ENCODE measurements at regions not wholly inside any gene's neighbourhood (a gene's known extent, or its start where the extent isn't known, plus 50 kb on each side); places are given as distances from the start of the nearest gene placed in this dataset.
A peak's percentile ranks its signal among the peaks of the same experiment; 100 is the strongest.

GRCh38 chr14:81584495-81584894, 50.8 kb upstream of the SEL1L start:
- 91 to 94% methylated on average over 2 of the region's 2 CpGs for WGBS, 2 donors
- no peak for ATAC-seq (ENCODE audit: insufficient read depth, low FRiP score)
- DNase-seq = no peak
- Histone ChIP-seq H3K9ac (ENCODE audit: insufficient read depth in 1 of 2, low read length in 2 of 2) (no peak overlapping the region), H3K36me3 (ENCODE audit: control insufficient read depth in 4 of 4, insufficient read depth in 4 of 4, low read length in 4 of 4) (no peaks in the 10 kb centered on the region), H3K9me3 (ENCODE audit: control insufficient read depth in 4 of 4, insufficient read depth in 3 of 4, low read length in 3 of 4) (no peaks in the 10 kb centered on the region), H3K27me3 (ENCODE audit: control insufficient read depth in 3 of 3, insufficient read depth in 3 of 3, low read length in 2 of 3) (no peaks in the 10 kb centered on the region), H3K4me3 (no peak overlapping the region), H3K4me1 (ENCODE audit: control insufficient read depth in 5 of 5, insufficient read depth in 5 of 5, low read length in 5 of 5) (no peaks in the 10 kb centered on the region), H3K27ac (ENCODE audit: low read depth in 1 of 2, low read length in 1 of 2) (no peak overlapping the region)
- no peak for TF ChIP-seq CTCF (IDR thresholded peaks at IDR 0.05; ENCODE audit: control extremely low read depth, extremely low read depth)

- no peak overlapping the region for H3K9ac ChIP-seq (ENCODE audit: insufficient read depth in 1 of 2, low read length in 2 of 2)
- H3K4me3 ChIP-seq = no peak overlapping the region
- H3K9me3 ChIP-seq (ENCODE audit: control insufficient read depth in 4 of 4, insufficient read depth in 3 of 4, low read length in 3 of 4) = no peaks in the 10 kb centered on the region
- no peaks in the 10 kb centered on the region for H3K36me3 ChIP-seq (ENCODE audit: control insufficient read depth in 4 of 4, insufficient read depth in 4 of 4, low read length in 4 of 4)
- 87 to 89% methylated on average over 7 of the region's 7 CpGs for WGBS, 2 donors
- no peaks in the 10 kb centered on the region for H3K27me3 ChIP-seq (ENCODE audit: control insufficient read depth in 3 of 3, insufficient read depth in 3 of 3, low read length in 2 of 3)
- ATAC-seq (ENCODE audit: insufficient read depth, low FRiP score) = no peak
- no peak for TF ChIP-seq CTCF (IDR thresholded peaks at IDR 0.05; ENCODE audit: control extremely low read depth, extremely low read depth)
- no peak overlapping the region for H3K27ac ChIP-seq (ENCODE audit: low read depth in 1 of 2, low read length in 1 of 2)
- no peak for DNase-seq
- H3K4me1 ChIP-seq (ENCODE audit: control insufficient read depth in 5 of 5, insufficient read depth in 5 of 5, low read length in 5 of 5) = peaks cover 0 to 2% (median 0%) of the 10 kb centered on the region in 5 donors
Observed at GRCh38 chr14:81589381-81590065, 55.9 kb upstream of the SEL1L start.

- TF ChIP-seq CTCF (IDR thresholded peaks at IDR 0.05; ENCODE audit: control extremely low read depth, extremely low read depth) = no peak
- no peaks in the 10 kb centered on the region for H3K27me3 ChIP-seq (ENCODE audit: control insufficient read depth in 3 of 3, insufficient read depth in 3 of 3, low read length in 2 of 3)
Observed at GRCh38 chr14:81591266-81591665, 57.6 kb upstream of the SEL1L start.

GRCh38 chr14:81594012-81594411, 60.4 kb upstream of the SEL1L start:
- Histone ChIP-seq H3K36me3 (ENCODE audit: control insufficient read depth in 4 of 4, insufficient read depth in 4 of 4, low read length in 4 of 4) (no peaks in the 10 kb centered on the region), H3K9me3 (ENCODE audit: control insufficient read depth in 4 of 4, insufficient read depth in 3 of 4, low read length in 3 of 4) (no peaks in the 10 kb centered on the region), H3K9ac (ENCODE audit: insufficient read depth in 1 of 2, low read length in 2 of 2) (no peak overlapping the region), H3K4me1 (ENCODE audit: control insufficient read depth in 5 of 5, insufficient read depth in 5 of 5, low read length in 5 of 5) (peaks cover 0 to 2% (median 0%) of the 10 kb centered on the region in 5 donors), H3K4me3 (no peak overlapping the region), H3K27ac (ENCODE audit: low read depth in 1 of 2, low read length in 1 of 2) (no peak overlapping the region), H3K27me3 (ENCODE audit: control insufficient read depth in 3 of 3, insufficient read depth in 3 of 3, low read length in 2 of 3) (no peaks in the 10 kb centered on the region)
- TF ChIP-seq CTCF (IDR thresholded peaks at IDR 0.05; ENCODE audit: control extremely low read depth, extremely low read depth) = no peak
- 51 to 64% methylated on average over 6 of the region's 6 CpGs for WGBS, 2 donors
- peak in 1 of 3 donors; percentile 7 for DNase-seq
- no peak for ATAC-seq (ENCODE audit: insufficient read depth, low FRiP score)

More at GRCh38 chr14:81591266-81591665, 57.6 kb upstream of the SEL1L start:
- no peaks in the 10 kb centered on the region for H3K36me3 ChIP-seq (ENCODE audit: control insufficient read depth in 4 of 4, insufficient read depth in 4 of 4, low read length in 4 of 4)
- no peaks in the 10 kb centered on the region for H3K9me3 ChIP-seq (ENCODE audit: control insufficient read depth in 4 of 4, insufficient read depth in 3 of 4, low read length in 3 of 4)
- no peak overlapping the region for H3K9ac ChIP-seq (ENCODE audit: insufficient read depth in 1 of 2, low read length in 2 of 2)
- no peak overlapping the region for H3K27ac ChIP-seq (ENCODE audit: low read depth in 1 of 2, low read length in 1 of 2)
- peaks cover 0 to 2% (median 0%) of the 10 kb centered on the region in 5 donors for H3K4me1 ChIP-seq (ENCODE audit: control insufficient read depth in 5 of 5, insufficient read depth in 5 of 5, low read length in 5 of 5)
- WGBS, 2 donors = 56 to 80% methylated on average over 3 of the region's 3 CpGs
- no peak for ATAC-seq (ENCODE audit: insufficient read depth, low FRiP score)
- no peak overlapping the region for H3K4me3 ChIP-seq
- no peak for DNase-seq
